Glomerular endothelial cell (primary cell): ENCODE measurements at regions not wholly inside any gene's neighbourhood (a gene's known extent, or its start where the extent isn't known, plus 50 kb on each side); places are given as distances from the start of the nearest gene placed in this dataset.

Experiments
- DNase-seq: peaks from one replicate; pipeline ENCODE4 v3.0.0-alpha.2; 2011; ENCODE audit warnings: low read depth, low spot score; ENCODE audit errors: extremely low read depth

GRCh38 chr1:96334236-96334557 is 387.4 kb upstream of the PTBP2 start:
- DNase-seq: no peak

GRCh38 chr1:96338622-96339021 is 383.0 kb upstream of the PTBP2 start:
- DNase-seq: no peak

- no peak for DNase-seq
Observed at GRCh38 chr1:96340686-96341085, 380.9 kb upstream of the PTBP2 start.

GRCh38 chr1:96346719-96347118 is 374.9 kb upstream of the PTBP2 start:
- DNase-seq: no peak

GRCh38 chr1:96349896-96350295 is 371.7 kb upstream of the PTBP2 start:
- no peak for DNase-seq

GRCh38 chr1:96352733-96353132 is 368.9 kb upstream of the PTBP2 start:
- no peak for DNase-seq

- DNase-seq: no peak
Observed at GRCh38 chr1:96355521-96355920, 366.1 kb upstream of the PTBP2 start.

GRCh38 chr1:96355961-96356360 is 365.6 kb upstream of the PTBP2 start:
- no peak for DNase-seq

GRCh38 chr1:96357141-96357765 is 364.3 kb upstream of the PTBP2 start:
- no peak for DNase-seq

GRCh38 chr1:96358057-96358456 is 363.5 kb upstream of the PTBP2 start:
- DNase-seq: no peak

- no peak for DNase-seq
Observed at GRCh38 chr1:96360036-96360795, 361.4 kb upstream of the PTBP2 start.

GRCh38 chr1:96361271-96361856 is 360.2 kb upstream of the PTBP2 start:
- no peak for DNase-seq

GRCh38 chr1:96361961-96362360 is 359.6 kb upstream of the PTBP2 start:
- DNase-seq: no peak

- peak; percentile 72 for DNase-seq
Observed at GRCh38 chr1:96362623-96363022, 359.0 kb upstream of the PTBP2 start.

GRCh38 chr1:96363826-96364225 is 357.8 kb upstream of the PTBP2 start:
- no peak for DNase-seq

- DNase-seq: no peak
Observed at GRCh38 chr1:96364576-96364975, 357.0 kb upstream of the PTBP2 start.

GRCh38 chr1:96365076-96365475 is 356.5 kb upstream of the PTBP2 start:
- DNase-seq: no peak

- no peak for DNase-seq
Observed at GRCh38 chr1:96365596-96366390, 355.8 kb upstream of the PTBP2 start.

- DNase-seq: no peak
Observed at GRCh38 chr1:96366516-96366915, 355.1 kb upstream of the PTBP2 start.

GRCh38 chr1:96367791-96368190 is 353.8 kb upstream of the PTBP2 start:
- DNase-seq: no peak

- peak; percentile 93 for DNase-seq
Observed at GRCh38 chr1:96370757-96371156, 350.8 kb upstream of the PTBP2 start.

- no peak for DNase-seq
Observed at GRCh38 chr1:96372881-96373280, 348.7 kb upstream of the PTBP2 start.
